IgD-negative memory B cell (primary cell): ENCODE measurements at regions not wholly inside any gene's neighbourhood (a gene's known extent, or its start where the extent isn't known, plus 50 kb on each side); places are given as distances from the start of the nearest gene placed in this dataset.

ENCODE experiments used
- H3K27ac Mint-ChIP-seq, 3 donors: one replicate each; pipeline ENCODE4 v1.8.0; 2020 to 2022; ENCODE audit warnings: mild to moderate bottlenecking in 3 of 3, mixed read lengths in 3 of 3, moderate library complexity in 1 of 3
- H3K27me3 Mint-ChIP-seq: one replicate; pipeline ENCODE4 v1.8.0; 2021; ENCODE audit warnings: mixed read lengths
- H3K36me3 Mint-ChIP-seq: one replicate; pipeline ENCODE4 v1.8.0; 2020; ENCODE audit warnings: mild to moderate bottlenecking, mixed read lengths
- H3K4me1 Mint-ChIP-seq, 3 donors: one replicate each; pipeline ENCODE4 v1.8.0; 2020 to 2022; ENCODE audit warnings: mixed read lengths in 3 of 3, mild to moderate bottlenecking in 1 of 3
- H3K4me3 Mint-ChIP-seq, 4 donors: one replicate each; pipeline ENCODE4 v1.8.0; 2020 to 2022; ENCODE audit warnings: mild to moderate bottlenecking in 4 of 4, mixed read lengths in 4 of 4, moderate library complexity in 3 of 4
- H3K9me3 Mint-ChIP-seq, 3 donors: one replicate each; pipeline ENCODE4 v1.8.0; 2020 to 2021; ENCODE audit warnings: mixed read lengths in 3 of 3, mild to moderate bottlenecking in 1 of 3

- Mint-ChIP-seq H3K36me3 (peaks cover 2% of the 10 kb centered on the region), H3K27ac (no peak overlapping the region), H3K4me1 (peaks cover 6 to 7% (median 6%) of the 10 kb centered on the region in 3 donors), H3K4me3 (no peak overlapping the region), H3K27me3 (peaks cover 5% of the 10 kb centered on the region), H3K9me3 (peaks cover 0 to 11% (median 2%) of the 10 kb centered on the region in 3 donors)
Measured at GRCh38 chr12:116640281-116640680, 81.1 kb downstream of the MAP1LC3B2 start.

DNA sequence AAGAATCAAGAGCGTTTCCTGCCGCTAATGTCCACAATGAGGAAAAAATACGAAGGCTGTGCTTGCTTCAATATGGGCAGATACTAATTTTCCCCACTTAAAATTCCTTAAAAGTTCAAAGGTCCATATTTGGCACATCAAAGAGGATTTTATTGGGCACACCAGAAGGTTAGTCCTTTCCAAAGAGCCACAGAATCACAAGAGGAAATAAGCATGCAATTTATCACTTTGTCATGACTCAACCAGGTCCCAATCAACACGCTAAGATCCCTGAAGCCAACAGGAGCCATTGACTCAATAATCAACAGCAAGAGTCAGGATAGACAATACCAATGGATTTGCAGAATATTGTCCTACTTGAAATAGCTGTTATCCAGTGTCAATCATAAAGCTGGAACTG lies 80.6 kb downstream of the MAP1LC3B2 start:
- Mint-ChIP-seq H3K27me3 (peaks cover 5% of the 10 kb centered on the region), H3K27ac (no peak overlapping the region), H3K4me1 (peaks cover 9 to 10% (median 9%) of the 10 kb centered on the region in 3 donors), H3K4me3 (no peak overlapping the region), H3K36me3 (peaks cover 2% of the 10 kb centered on the region), H3K9me3 (peaks cover 0 to 7% (median 2%) of the 10 kb centered on the region in 3 donors)

DNA sequence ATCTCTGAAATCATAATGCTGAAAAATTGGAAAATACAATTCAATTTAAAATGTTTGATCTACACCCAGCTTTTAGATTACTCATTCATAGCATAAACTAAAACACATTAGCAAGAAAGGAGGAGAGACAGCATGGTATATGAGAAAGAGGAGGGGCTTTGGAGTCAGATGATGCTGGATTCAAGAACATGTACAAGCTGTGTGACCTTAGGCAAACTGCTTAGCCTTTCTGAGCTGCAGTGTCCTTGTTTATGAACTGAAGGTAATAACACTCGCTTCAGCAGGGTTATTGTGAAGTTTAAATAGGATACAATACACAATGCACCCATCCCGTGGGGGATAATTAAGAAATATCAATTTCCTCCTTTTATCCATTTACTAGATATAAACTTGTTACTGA lies 79.2 kb downstream of the MAP1LC3B2 start:
- no peak overlapping the region for H3K27ac Mint-ChIP-seq
- H3K4me1 Mint-ChIP-seq = peaks cover 9 to 14% (median 12%) of the 10 kb centered on the region in 3 donors

DNA sequence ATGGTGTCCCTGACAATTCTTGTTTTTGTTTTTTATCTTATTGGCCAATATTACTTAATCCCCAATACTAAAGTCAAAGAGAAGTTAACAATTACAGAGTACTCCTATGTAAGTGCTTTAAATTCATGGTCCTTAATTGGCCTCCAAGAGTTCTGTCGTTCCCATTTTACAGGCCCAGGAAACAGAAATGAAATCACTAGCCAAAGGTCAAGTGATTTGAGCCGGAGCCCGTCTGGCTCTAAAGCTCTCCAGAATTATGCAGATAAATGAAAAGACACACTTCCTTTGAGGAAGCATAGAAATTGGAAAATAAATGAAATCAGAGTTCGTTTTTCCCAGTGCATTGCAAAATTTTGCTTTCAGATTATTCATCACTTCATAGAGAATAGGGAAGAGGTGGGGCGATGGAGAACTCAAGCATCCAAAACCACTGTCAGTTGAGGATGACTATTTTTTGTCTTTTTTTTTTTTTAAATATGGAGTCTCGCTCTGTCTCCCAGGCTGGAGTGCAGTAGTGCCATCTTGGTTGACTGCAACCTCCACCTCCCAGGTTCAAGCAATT lies 78.5 kb downstream of the MAP1LC3B2 start:
- H3K36me3 Mint-ChIP-seq = peaks cover 2% of the 10 kb centered on the region
- H3K4me3 Mint-ChIP-seq = no peak overlapping the region
- H3K4me1 Mint-ChIP-seq = peaks cover 9 to 14% (median 12%) of the 10 kb centered on the region in 3 donors

More for the DNA sequence above, 79.2 kb downstream of the MAP1LC3B2 start:
- H3K4me3 Mint-ChIP-seq = no peak overlapping the region
- H3K9me3 Mint-ChIP-seq = no peaks in the 10 kb centered on the region
- peaks cover 6% of the 10 kb centered on the region for H3K27me3 Mint-ChIP-seq
- H3K36me3 Mint-ChIP-seq = peaks cover 2% of the 10 kb centered on the region

GRCh38 chr12:116636608-116637519 lies 77.7 kb downstream of the MAP1LC3B2 start:
- H3K9me3 Mint-ChIP-seq = no peaks in the 10 kb centered on the region
- no peak overlapping the region for H3K4me3 Mint-ChIP-seq
- no peak overlapping the region for H3K27ac Mint-ChIP-seq
- peaks cover 9 to 14% (median 12%) of the 10 kb centered on the region in 3 donors for H3K4me1 Mint-ChIP-seq
- H3K36me3 Mint-ChIP-seq = peaks cover 2% of the 10 kb centered on the region
- H3K27me3 Mint-ChIP-seq = peaks cover 15% of the 10 kb centered on the region

More for the DNA sequence above, 78.5 kb downstream of the MAP1LC3B2 start:
- Mint-ChIP-seq H3K27ac (no peak overlapping the region), H3K27me3 (peaks cover 13% of the 10 kb centered on the region), H3K9me3 (no peaks in the 10 kb centered on the region)

DNA sequence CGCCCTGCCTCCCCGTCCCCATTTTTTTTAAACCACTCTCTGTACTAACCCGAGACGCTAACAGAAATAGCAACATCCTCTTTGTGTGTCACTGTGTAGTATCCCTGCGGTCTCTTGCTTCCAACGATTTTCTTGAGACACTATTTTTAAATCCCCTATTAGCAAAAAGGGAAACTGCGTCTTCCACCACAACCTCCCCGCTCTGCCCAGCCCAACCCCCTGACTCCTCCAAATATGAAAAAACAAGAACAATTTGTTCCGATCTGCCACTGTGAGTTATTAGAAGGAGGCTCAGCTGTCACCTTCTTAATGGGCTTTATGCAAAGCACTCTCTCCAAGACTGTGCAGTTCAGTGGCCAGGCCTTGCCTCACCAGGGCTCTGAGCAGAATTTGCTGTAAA lies 76.3 kb downstream of the MAP1LC3B2 start:
- Mint-ChIP-seq H3K27me3 (peaks cover 23% of the 10 kb centered on the region), H3K27ac (no peak overlapping the region), H3K9me3 (no peaks in the 10 kb centered on the region), H3K36me3 (peaks cover 6% of the 10 kb centered on the region), H3K4me3 (peak overlapping the region in 3 of 4 donors; percentile 51 to 87 (median 65)), H3K4me1 (peaks cover 9 to 14% (median 12%) of the 10 kb centered on the region in 3 donors)

GRCh38 chr12:116633476-116633875 lies 74.3 kb downstream of the MAP1LC3B2 start:
- Mint-ChIP-seq H3K4me3 (no peak overlapping the region), H3K27me3 (peaks cover 28% of the 10 kb centered on the region), H3K36me3 (peaks cover 6% of the 10 kb centered on the region), H3K27ac (no peak overlapping the region), H3K4me1 (peaks cover 9 to 14% (median 12%) of the 10 kb centered on the region in 3 donors), H3K9me3 (no peaks in the 10 kb centered on the region)

DNA sequence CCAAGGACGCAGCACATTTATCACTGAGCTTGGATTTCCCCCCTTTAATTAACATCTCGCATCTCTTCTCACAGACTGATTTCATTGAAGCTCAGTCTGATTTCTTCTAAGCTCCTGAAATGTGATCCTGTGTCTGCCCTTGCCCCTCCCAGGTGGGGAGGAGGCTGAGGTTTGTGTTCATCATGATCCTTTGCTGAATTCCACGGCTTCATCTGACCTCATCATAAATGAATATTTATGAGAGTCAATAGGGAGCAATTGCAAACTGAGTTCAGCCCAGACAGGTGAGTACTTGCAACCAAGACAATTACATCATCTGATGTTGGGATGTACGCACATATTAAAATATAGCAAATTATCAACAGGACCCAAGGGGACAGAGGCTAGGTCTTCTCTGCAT lies 72.4 kb downstream of the MAP1LC3B2 start:
- H3K27me3 Mint-ChIP-seq = peaks cover 30% of the 10 kb centered on the region
- no peak overlapping the region for H3K4me3 Mint-ChIP-seq
- peaks cover 9 to 14% (median 12%) of the 10 kb centered on the region in 3 donors for H3K4me1 Mint-ChIP-seq
- H3K27ac Mint-ChIP-seq = no peak overlapping the region
- no peaks in the 10 kb centered on the region for H3K9me3 Mint-ChIP-seq
- peaks cover 6% of the 10 kb centered on the region for H3K36me3 Mint-ChIP-seq

- Mint-ChIP-seq H3K4me1 (peaks cover 6 to 13% (median 11%) of the 10 kb centered on the region in 3 donors), H3K27ac (no peak overlapping the region), H3K27me3 (peaks cover 29% of the 10 kb centered on the region)
Measured at GRCh38 chr12:116630762-116631161, 71.6 kb downstream of the MAP1LC3B2 start.

GRCh38 chr12:116629480-116629879 lies 70.3 kb downstream of the MAP1LC3B2 start:
- Mint-ChIP-seq H3K4me1 (peaks cover 0 to 3% (median 2%) of the 10 kb centered on the region in 3 donors), H3K27me3 (peaks cover 27% of the 10 kb centered on the region)

More at GRCh38 chr12:116630762-116631161, 71.6 kb downstream of the MAP1LC3B2 start:
- Mint-ChIP-seq H3K36me3 (peaks cover 5% of the 10 kb centered on the region), H3K4me3 (no peak overlapping the region), H3K9me3 (no peaks in the 10 kb centered on the region)

DNA sequence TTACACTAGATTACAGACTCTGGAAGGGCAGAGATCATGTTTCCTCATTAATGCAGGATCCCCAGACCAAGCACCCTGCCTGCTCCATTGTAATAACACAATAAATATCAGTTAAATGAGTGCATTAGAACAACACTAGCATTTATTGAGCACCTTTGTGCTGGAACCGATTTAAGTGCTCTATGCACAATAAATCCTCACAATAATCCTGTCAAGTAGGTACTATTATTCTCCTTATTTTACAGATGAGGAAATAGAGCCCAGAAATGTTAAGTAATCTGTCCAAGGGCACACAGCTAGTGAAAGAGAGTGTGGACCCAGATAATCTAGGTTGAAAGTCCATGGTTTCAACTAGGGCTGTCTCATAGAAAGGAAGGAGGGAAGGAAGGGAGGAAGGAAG lies 69.8 kb downstream of the MAP1LC3B2 start:
- Mint-ChIP-seq H3K36me3 (peaks cover 4% of the 10 kb centered on the region), H3K27ac (no peak overlapping the region)

More at GRCh38 chr12:116629480-116629879, 70.3 kb downstream of the MAP1LC3B2 start:
- no peaks in the 10 kb centered on the region for H3K9me3 Mint-ChIP-seq
- H3K27ac Mint-ChIP-seq = no peak overlapping the region
- H3K4me3 Mint-ChIP-seq = no peak overlapping the region
- H3K36me3 Mint-ChIP-seq = peaks cover 4% of the 10 kb centered on the region

DNA sequence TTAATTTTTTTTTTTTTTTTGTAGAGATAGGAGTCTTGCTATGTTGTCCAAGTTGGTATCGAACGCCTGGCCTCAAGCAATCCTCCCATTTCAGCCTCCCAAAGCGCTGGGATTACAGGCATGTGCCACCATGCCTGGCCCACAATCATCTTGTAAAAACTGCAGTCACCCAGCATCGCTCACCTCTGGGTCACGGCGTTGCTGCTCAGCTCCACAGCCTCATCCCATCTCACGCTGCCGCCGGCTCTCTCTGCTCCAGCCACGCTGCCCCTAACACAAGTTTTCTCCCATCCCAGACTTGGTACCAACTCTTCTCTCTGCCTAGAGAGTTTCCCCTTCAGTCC lies 69.2 kb downstream of the MAP1LC3B2 start:
- Mint-ChIP-seq H3K4me3 (no peak overlapping the region), H3K27ac (peak overlapping the region in 1 of 3 donors; percentile 39), H3K9me3 (no peaks in the 10 kb centered on the region)

More for the DNA sequence above, 69.8 kb downstream of the MAP1LC3B2 start:
- Mint-ChIP-seq H3K9me3 (no peaks in the 10 kb centered on the region), H3K27me3 (peaks cover 27% of the 10 kb centered on the region), H3K4me3 (no peak overlapping the region), H3K4me1 (no peaks in the 10 kb centered on the region)

More for the DNA sequence above, 69.2 kb downstream of the MAP1LC3B2 start:
- Mint-ChIP-seq H3K36me3 (peaks cover 4% of the 10 kb centered on the region), H3K4me1 (no peaks in the 10 kb centered on the region), H3K27me3 (peaks cover 26% of the 10 kb centered on the region)
